Ammon's horn (tissue), 1 donor: ENCODE measurements at regions not wholly inside any gene's neighbourhood (a gene's known extent, or its start where the extent isn't known, plus 50 kb on each side); places are given as distances from the start of the nearest gene placed in this dataset.

Experiments used
- DNase-seq: peaks from one replicate; pipeline ENCODE4 v3.0.0-alpha.2; 2016; ENCODE audit warnings: low spot score

DNA sequence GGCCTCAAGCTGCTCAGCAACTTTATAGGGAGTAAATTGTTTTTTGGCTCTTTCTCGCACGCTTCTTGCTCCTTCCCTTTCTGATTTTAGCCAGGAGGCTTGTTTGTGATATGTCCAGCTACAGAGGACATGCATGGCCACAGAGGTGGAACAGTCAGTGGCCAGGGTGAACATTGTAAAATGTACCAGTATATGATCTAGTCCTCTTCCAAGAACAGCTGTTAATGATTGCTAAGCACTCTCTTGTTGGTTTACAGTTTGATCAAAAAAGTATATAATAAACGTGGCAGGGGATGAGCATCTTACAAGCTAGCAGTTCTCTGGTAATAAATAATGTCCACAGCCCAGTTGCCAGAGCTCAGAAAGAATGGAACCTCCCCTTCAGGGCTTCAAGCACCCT, 461.7 kb upstream of the DYNLRB2 start:
- no peak for DNase-seq

DNA sequence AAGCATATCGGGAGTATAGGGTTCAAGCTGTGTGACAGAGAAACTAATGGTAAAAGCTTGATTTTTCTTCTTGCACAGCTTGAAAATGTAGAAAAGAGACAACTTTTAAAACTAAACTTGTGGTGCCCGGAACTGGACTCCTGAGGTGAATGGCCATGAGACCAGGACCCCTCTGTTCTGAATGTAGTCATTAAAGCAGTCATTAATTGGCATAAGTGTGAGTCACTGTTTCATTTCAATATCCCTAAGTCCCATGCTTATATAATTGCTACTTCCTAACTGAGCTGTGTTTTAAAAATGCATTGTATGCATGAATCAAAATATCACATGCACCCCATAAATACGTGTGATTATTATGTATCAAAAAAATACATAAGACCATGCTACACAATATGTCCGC, 463.1 kb upstream of the DYNLRB2 start:
- no peak for DNase-seq

DNA sequence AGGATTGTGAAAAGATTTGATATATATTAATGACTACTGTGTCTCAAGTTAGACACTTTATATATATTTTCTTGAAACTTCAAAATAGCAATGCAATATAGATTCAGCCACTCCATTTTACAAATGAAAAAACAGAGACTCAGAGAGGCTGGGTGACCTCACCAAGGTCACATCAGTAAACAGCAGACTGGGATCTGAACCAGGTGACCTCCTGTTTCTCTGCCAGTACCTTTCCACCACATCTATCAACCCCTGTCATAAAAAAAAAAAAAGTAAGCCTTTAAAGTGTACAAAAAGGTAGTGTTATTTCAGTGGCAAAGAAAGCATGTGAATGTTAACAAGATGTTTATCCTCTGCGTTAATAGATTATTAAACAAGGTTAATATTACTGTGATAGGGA, 466.5 kb upstream of the DYNLRB2 start:
- DNase-seq, result no peak

DNA sequence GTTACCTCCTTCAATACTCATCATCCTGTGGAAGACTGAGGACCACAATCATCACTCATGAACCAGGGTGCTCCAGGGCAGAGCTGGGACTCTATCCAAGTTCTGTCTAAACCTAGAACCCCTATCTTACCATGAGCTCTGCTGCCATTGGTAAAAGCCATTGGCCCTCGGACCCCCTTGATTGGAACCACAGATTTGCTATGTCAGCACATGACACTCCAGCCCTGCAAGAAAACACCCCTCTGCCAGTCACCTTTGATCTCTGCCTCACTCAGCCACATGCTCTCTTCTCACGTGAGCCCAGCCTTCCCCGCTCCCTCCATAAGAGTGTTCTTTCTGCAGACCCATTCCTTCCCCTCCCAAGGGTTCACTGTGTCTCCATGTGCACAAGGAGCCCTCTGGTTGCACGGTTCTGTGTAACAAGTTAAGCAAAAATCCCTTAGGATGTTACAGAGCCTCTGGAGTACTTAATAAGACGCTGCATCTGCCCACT, 468.8 kb upstream of the DYNLRB2 start:
- no peak for DNase-seq

DNA sequence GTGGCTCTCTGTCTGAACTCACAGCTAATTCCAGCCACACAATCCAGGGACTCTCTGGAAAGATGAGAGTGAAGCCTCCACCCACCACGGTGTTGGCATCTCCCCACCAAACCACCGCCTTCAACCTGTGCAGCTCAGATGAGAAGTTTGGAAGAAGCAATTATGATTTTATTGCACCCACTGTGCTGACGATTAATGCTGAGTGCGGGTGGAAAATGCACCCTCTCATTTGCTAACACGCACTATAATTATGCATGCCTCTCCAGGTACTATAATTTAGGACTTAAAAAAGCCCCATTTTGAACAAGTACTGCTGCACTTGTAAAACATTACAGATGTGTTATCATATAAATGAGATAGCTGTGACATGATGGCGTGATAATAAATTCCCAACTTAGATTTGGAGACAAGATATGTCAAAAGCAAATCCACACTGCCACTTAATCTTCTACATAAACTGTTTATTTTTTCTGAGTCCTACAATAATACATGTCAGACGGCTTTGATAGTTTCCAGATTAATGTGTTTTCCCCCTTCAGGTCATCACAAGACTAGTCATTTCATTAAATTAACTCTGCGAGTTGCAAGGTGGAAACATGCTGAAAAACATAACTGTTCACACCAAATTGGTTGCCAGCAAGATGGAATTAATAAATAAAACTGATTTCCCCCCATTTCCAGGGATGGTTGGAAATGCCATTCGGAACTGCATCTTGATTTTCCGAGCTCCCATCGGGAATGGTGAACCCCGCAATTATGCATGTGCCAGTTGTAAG, 466.5 kb upstream of the MAF start:
- no peak for DNase-seq

DNA sequence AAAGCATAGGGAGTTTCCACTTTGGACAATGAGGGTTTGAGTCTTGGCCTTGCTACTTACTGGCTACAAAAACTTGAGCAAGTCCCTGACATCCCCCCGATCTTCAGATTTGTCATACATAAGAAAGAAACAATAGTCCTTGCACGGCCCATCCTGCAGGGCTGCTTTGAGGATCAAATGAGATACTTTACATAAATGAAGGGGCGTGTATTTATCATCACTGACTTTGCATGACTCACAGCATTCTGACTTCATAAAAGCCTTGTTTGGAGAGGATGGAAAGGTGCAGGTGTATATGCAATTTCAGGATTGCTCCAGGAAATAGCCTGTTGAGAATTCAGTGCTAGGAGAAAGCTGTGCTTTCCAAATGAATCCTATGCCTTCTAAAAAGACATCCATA, 465.0 kb upstream of the MAF start:
- no peak for DNase-seq

DNA sequence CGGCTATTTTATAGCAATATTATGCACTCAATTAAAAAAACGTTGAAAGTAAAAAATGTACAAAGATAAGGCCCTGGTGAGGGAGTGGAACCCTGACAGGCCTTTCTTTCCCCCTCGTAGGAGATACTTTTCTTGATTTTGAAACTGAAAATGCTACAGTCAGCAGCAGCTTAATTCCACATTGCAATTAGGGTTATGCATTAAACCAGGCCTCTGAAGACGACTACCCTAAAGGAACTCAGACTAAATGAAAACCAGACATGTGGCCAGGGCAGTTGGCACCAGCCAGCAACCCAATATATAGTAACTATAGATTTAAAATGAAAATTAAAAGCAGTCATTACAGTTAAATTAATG, 463.2 kb upstream of the MAF start:
- no peak for DNase-seq

DNA sequence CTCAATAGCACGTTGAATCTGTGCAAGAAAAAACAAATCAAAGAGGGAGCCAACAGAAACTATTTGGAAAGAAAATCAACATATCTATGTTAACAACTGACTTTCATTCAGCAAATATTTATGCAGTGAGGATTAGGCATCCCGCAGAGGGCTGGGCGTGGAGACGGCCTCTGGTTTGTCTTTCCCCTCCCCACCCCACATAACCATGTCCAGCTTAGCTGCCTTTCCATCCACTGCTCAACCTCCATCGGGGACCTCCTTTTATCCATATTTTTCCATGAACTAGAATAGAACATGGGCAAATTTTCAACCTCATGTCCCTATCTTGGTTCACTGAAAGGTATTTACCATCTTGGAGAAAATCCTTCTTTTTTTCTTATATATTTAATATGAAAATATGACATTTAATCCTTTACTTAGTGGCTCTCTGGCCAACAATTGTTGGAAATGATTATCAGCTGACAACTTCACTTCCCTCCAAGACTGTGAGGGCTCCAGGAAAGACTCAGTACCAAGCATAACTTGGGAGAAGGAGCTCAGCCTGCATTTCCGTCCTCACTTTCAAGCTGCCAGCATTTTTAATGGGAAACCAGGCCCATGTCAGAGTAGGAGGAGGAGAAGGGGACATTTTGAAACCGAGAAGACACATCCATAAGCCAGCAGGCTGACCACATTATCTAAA, 462.6 kb upstream of the MAF start:
- DNase-seq, result no peak

DNA sequence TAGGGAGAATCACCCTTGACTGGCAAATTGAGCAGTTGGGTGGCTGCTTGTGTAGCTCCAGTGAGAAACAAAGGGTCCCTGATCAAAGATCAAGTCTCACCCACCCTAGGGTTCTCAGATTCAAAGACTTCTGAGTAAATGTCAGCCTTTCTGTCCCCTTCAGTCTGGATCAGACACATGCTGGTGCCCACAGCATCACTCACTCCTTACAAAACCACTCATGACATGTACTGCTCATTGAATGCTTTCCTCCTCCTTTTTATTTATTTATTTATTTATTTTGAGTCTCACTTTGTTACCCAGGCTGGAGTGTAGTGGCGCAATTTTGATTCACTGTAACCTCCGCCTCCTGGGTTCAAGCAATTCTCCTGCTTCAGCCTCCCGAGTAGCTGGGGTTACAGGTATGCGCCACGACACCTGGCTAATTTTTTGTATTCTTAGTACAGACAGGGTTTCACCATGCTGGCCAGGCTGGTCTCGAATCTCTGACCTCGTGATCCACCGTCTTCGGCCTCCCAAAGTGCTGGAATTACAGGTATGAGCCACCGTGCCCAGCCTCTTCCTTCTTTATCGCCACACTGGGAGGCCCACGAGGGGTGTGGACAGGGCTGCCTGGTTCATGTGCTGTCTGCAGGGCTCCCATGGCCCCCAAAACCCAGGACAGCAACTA, 462.0 kb upstream of the MAF start:
- no peak for DNase-seq

DNA sequence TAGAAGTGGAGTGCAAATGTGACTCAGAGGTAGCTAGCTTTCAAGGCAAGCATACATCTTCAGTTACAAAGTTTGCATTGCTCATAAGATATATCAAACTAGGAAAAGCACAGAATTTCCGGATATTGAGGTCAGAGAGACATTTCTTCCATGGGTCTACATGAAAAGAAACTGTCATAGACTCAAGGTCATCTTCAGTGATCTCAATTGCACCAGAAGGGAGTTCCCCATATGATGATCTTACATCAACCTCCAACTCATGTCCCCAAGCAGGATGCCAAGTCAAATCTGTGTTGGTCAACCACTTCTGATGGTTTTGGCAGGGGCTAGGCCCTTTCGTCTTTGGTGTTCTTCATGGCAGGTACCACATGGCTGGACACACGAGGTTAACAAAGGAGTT, 459.9 kb upstream of the MAF start:
- no peak for DNase-seq

DNA sequence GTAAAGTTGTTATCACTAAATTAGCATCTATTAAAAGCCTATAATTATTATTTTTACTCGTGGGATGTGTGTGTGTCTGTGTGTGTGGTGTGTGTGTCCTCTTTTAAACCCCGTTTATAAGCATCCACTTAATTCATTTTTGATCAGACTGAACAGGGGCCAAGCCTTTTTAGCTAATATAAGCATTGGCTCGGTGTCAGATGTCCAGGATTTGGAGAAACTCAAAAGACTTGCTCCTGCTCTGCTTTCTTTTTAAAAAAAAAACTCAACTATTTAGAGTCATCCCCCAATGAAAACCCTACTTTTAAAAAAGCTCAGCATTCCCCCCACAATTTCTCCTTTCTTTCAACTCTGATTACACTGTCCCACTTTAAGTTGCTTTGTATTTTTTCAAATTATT, 459.3 kb upstream of the MAF start:
- DNase-seq, result no peak

DNA sequence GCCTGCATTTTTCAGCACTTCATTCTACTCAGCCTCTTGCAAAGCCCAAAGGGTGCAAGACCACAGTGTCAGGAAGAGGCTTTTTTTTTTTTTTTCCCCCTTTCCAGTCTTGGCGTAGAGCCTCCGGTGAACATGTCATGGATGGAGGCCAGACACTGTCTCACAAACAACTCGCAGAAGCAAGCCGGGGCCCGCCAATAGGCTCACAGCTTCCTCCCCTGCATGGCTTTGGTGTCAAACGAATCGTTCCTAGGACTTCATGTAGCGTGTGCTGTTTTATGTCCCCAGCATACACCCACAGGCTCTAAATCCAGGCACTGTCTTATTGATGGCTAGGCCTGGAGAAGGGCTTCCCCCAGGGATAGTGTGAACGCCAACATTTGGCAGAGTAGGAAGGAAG, 457.7 kb upstream of the MAF start:
- DNase-seq, result peak; percentile 12

DNA sequence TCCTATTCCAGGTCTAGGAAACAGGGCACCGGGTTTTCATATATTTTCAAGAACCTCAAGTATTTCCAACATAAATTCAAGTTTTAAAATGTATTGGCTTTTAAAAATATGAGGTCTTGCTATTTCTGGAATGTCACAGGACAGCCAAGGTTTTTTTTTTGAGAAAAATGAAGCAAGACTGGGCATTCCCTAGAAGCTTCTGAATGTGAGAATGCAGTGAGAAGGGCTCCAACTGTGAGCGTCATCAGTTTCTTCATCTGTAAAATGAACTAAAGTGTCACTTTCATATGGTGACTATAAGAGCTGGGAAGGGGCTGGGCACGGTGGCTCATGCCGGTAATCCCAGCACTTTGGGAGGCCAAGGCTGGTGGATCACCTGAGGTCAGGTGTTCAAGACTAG, 455.8 kb upstream of the MAF start:
- DNase-seq, result no peak

DNA sequence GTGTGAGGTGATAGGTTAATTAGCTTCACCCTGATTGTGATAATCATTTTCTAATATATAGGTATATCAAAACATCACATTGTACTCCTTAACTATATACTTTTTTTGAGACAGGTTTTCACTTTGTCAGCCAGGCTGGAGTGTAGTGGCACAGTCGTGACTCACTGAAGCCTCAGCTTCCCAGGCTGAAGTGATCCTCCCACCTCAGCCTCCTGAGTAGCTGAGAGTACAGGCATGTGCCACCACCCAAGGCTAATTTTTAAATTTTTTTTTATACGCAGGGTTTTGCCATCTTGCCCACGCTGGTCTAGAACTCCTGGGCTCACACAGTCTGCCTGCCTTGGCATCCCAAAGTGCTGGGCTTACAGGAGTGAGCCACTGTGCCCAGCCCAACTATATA, 455.3 kb upstream of the MAF start:
- DNase-seq, result no peak

DNA sequence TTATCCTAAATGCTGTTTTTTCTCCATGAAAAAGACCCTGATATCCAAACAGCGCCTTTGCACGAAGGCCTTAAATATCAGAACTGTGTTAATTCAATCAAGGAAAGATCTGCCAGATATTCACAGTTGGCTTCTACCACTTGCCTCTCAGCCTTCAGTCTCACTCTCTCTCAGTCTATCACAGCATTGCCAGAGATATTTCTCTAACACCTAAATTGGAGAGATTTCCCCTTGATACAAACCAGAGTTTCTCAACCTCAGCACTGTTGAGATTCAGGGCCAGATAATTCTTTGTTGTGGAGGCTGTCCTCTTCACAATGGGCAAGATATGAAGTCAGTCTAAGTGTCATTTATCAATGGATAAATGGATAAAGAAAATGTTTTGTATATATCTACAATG, 454.1 kb upstream of the MAF start:
- DNase-seq, result no peak

DNA sequence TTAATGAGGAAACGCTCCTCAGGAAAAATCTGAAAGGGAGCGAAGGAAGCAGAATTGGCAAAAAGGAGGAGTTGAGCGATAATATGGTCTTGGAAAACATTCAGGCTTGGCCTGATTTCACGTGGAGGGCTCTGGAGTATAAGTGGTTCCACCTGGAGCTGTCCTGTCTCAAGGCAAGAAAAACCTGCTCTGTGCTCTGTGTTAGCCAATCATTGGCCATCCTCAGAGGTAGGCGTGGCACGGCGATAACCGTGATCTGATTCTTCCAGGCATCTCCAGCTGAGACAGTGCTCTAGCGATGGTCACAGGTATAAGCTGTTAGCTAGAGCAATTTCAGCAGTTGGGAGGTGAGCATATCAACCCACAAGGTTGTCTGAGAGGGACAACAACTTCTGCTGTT, 450.5 kb upstream of the MAF start:
- DNase-seq, result no peak

DNA sequence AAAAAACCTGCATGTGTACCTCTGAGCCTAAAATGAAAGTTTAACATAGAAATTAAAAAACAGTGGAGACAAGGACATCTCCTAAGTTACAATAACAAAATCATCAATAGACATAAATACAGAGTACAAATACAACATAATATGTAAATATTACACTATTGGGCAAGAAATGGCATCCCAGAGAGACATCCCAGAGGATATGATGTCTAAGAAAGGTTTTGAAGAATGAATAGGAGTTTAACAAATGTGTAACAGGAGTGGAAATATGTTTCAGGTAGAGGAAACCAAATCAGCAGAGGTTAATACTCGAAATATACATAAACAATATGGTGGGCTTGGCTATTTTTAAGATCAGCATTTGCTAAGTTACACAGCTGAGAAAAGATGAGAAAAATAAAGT, 447.7 kb upstream of the MAF start:
- DNase-seq, result no peak

DNA sequence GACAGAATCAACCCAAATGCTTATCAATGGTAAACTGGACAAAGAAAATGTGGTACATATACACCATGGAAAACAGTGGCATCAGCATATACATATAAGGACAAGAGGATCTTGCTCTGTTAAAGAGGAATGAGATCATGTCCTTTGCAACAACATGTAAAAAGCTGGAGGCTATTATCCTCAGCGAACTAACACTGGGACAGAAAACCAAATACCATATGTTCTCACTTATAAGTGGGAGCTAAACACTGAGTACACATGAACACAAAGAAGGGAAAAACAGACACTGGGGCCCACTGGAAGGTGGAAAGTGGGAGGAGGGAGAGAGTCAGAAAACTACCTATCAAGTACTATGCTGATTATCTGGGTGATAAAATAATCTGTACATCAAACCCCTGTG, 447.3 kb upstream of the MAF start:
- no peak for DNase-seq

DNA sequence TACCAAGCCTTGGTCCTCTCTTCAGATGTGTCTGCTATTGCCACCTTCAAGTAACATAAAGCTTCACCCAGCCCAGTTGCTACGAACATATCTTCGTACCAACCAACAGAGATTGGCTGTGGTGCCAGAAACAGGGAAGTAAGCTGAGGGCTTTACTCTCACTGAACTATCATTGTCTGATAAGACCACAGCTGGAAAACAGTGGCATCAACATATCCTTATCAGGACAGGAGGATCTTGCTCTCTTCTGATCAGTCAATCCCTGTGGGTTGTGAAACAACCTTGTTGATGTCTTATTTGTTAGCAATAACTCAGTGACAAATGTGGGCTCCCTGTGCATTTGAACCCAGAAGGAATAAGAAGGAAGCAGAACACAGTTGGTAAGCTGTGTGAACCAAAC, 446.3 kb upstream of the MAF start:
- DNase-seq, result no peak

DNA sequence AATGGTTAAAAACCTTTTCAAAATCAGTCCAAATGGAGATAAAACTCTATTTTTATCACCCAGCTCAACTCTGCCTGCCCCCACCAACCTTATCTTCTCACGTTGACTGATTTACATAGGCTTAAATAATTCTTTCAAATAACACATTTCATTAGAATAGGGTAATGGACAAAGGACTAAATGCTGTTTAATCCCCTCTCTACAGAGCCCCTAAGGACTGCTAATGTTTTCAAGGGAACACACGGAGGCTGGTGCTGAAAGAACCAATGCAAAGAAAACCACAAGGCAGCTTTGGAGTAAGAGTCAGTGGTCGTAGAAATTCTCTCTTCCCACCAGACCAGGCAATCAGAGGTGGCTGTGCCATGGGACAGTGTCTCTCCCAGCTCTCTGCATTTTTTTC, 445.7 kb upstream of the MAF start:
- no peak for DNase-seq

DNA sequence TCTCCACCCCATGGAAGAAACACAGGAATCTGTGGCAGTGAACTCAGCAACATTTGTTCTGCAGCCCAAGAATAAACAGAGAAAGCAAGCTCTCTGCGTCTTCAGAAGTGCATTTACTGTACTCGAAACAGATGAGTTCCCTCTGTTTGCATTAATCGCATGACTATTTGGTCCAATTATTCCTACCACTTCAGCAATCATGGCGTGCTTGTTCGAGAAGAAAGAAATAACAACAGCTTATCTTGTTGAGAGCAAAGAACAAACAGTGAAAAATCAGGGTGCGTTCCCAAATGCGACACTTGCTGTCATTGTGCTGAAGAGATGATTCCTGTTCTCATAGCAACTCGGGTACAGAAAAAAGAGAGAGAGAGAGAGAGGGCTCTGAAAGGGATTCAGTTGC, 445.3 kb upstream of the MAF start:
- DNase-seq, result peak; percentile 58

DNA sequence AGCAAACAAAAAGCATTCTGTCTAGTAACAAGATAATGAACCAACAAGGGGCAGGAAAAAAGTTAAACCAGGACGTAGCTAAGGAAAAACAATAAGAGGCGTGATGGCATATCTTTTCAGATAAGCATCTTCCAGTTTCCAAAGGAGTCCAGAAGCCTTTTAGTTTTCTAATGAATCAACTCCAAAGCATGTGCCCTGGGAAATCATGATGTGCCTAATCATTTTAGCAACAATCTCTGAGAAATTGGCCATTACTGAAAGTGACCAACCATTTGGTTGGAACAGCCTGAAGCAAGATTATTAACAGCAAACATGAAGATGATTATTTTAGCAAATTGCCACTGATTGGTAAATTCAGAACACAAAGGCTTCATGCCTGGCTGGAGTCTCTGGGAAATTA, 440.9 kb upstream of the MAF start:
- DNase-seq, result no peak

DNA sequence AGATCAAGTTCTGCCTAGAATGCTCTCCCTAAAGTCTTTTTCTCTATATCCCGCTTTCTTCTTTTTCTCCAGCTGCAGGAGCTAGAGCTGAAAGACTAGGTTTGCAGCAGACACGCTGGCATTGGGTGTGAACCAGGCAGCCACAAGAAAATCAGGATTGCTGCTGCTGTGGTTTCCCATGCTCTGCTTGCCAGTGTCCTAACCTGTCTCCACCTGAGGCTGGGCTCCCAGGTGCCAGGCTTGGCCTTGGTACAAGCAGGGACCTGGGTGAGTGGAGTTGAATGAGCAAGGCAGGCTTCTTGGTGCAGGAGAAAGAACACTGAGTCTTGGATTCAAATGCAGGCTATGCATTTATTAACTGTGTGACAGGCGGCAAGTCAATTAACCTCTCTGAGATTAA, 440.3 kb upstream of the MAF start:
- DNase-seq, result no peak
